ENCODE measurements at regions not wholly inside any gene's neighbourhood (a gene's known extent, or its start where the extent isn't known, plus 50 kb on each side); places are given as distances from the start of the nearest gene placed in this dataset.
"Not testable (repeated sequence)": the region's sequence is repeated elsewhere in the genome, so short reads cannot be mapped to it uniquely, and the experiment has no call there.

DNA sequence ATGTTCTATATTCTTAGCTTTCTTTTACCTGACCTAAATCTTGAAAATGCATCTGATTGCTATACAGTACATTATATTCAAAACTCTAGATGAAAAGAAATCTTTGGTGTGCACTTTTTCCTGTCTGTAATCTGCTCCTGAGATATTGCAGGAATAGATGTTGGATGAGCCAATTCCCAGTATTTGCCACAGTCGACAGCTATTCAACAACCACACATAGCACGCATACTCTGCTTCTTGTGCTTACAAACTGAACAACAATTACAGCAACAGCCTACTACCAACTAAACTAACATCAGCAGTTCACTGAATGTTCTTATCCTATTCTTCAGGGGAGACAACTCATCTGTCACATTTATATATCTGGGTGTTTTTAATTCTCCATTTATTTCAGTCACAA lies 573.9 kb upstream of the GRID2 start:
- no peak for TF ChIP-seq POLR2A (IDR thresholded peaks at IDR 0.05)
- TF ChIP-seq, protein P1, sequence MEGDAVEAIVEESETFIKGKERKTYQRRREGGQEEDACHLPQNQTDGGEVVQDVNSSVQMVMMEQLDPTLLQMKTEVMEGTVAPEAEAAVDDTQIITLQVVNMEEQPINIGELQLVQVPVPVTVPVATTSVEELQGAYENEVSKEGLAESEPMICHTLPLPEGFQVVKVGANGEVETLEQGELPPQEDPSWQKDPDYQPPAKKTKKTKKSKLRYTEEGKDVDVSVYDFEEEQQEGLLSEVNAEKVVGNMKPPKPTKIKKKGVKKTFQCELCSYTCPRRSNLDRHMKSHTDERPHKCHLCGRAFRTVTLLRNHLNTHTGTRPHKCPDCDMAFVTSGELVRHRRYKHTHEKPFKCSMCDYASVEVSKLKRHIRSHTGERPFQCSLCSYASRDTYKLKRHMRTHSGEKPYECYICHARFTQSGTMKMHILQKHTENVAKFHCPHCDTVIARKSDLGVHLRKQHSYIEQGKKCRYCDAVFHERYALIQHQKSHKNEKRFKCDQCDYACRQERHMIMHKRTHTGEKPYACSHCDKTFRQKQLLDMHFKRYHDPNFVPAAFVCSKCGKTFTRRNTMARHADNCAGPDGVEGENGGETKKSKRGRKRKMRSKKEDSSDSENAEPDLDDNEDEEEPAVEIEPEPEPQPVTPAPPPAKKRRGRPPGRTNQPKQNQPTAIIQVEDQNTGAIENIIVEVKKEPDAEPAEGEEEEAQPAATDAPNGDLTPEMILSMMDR (IDR thresholded peaks at IDR 0.05), result no peak
- intact Hi-C loops (cut with DNase I; ENCODE audit: low total_unique reads), result no loop called here
- DNase-seq (ENCODE audit: low spot score in 2 of 2), result no peak
- WGBS, 2 donors, result 81 to 93% methylated on average over 2 of the region's 2 CpGs
- no peak overlapping the region for H3K4me3 ChIP-seq (ENCODE audit: low read depth, poor library complexity, severe bottlenecking)

DNA sequence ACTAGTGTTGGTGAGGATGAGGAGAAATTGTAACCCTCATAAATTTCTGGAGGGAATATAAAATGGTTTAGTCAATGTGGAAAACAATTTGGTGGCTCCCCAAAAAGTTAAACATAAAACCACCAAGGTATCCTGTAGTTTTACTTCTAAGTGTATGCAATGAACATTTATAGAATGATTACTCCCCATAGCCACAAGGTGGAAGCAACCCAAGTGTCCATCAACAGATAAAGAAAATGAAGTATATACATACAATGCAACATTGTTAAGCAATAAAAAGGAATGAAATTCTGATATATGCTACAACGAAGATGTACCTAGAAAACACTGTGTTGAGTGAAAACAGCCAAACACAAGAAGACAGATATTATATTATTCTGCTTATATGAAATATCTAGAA lies 569.1 kb upstream of the GRID2 start:
- TF ChIP-seq, protein P1 (IDR thresholded peaks at IDR 0.05), result no peak
- TF ChIP-seq POLR2A (IDR thresholded peaks at IDR 0.05), result no peak
- WGBS, 2 donors, result 90 to 96% methylated on average over 1 of the region's 1 CpG
- intact Hi-C loops (cut with DNase I; ENCODE audit: low total_unique reads), result no loop called here
- no peak overlapping the region for H3K4me3 ChIP-seq (ENCODE audit: low read depth, poor library complexity, severe bottlenecking)
- no peak for DNase-seq (ENCODE audit: low spot score in 2 of 2)

DNA sequence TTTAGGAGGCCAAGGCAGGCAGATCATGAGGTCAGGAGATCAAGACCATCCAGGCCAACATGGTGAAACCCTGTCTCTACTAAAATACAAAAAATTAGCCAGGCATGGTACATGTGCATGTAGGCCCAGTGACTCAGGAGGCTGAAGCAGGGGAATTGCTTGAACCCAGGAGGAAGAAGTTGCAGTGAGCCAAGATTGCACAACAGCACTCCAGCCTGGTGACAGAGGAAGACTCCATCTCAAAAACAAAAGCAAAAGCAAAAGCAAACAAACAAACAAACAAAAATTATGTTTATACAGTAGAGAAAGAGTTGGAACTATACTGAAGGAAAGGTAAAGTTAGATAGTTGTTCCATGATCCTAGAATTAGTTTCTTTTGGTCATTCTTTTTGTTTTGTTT lies 564.9 kb upstream of the GRID2 start:
- intact Hi-C loops (cut with DNase I; ENCODE audit: low total_unique reads); DNase-seq (ENCODE audit: low spot score in 2 of 2): not testable (repeated sequence)

DNA sequence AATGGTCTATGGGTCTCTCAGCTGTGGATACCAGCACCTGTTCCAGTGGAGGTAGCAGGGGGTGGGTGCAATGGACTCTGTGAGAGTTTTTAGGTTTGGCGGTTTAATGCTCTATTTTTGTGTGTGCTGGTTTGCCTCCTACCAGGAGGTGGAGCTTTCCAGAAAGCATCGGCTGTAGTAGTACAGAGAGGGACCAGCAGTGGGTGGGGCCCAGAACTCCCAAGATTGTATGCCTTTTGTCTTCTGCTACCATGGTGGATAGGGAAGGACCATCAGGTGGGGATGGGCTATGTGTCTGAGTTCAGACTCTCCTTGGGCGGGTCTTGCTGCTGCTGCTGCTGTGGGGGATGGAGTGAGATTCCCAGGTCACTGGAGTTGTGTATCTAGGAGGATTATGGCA lies 557.2 kb upstream of the GRID2 start:
- intact Hi-C loops (cut with DNase I; ENCODE audit: low total_unique reads), result no loop called here

More for the DNA sequence above, 564.9 kb upstream of the GRID2 start:
- H3K4me3 ChIP-seq (ENCODE audit: low read depth, poor library complexity, severe bottlenecking), result not testable (repeated sequence)

DNA sequence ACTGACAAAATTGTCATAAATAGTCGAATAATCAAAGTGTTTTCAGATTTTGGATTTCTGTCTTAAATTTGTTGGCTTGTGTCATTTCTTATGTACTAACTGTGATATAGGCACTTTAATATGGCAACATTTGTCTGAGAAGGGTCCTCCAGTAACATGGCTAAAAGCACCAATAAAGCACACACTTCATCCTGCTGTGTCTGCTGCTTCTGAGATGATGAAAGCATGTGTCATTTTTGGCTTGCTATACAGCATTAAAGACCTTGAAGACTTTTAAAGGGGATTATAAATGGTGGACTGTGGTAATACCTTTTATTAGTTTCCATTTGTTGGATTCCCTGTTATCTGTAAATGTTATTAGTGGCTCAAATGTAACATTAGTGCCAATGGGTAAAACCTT lies 551.8 kb upstream of the GRID2 start:
- H3K4me3 ChIP-seq (ENCODE audit: low read depth, poor library complexity, severe bottlenecking), result no peak overlapping the region
- intact Hi-C loops (cut with DNase I; ENCODE audit: low total_unique reads), result no loop called here
- 78 to 88% methylated on average over 1 of the region's 1 CpG for WGBS, 2 donors

More for the DNA sequence above, 557.2 kb upstream of the GRID2 start:
- H3K4me3 ChIP-seq (ENCODE audit: low read depth, poor library complexity, severe bottlenecking), result no peak overlapping the region
- TF ChIP-seq POLR2A (IDR thresholded peaks at IDR 0.05), result no peak
- TF ChIP-seq, protein P1 (IDR thresholded peaks at IDR 0.05), result no peak
- whole genome bisulfite sequencing, 2 donors, result 75 to 87% methylated on average over 3 of the region's 3 CpGs
- DNase-seq (ENCODE audit: low spot score in 2 of 2), result no peak

DNA sequence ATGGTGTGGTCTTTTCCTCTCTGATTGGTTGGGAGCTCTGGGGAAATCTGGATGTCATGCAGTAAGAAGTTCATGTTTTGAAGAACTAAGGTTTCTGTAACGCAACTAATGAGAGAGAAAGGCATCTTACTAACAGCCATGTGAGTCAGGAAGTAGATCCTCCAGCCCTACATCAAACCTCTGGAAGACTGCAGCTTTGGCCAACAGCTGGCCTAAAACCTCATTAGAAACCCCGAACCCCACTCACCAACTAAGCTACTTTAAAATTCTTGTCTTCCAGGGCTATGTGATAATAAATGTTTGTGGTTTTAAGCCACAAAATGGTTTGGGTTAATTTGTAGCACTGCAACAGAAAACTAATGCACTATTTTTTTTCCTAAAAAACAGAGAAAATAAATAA lies 549.0 kb upstream of the GRID2 start:
- no peak for TF ChIP-seq POLR2A (IDR thresholded peaks at IDR 0.05)
- TF ChIP-seq, protein P1 (IDR thresholded peaks at IDR 0.05), result no peak
- intact Hi-C loops (cut with DNase I; ENCODE audit: low total_unique reads), result no loop called here
- WGBS, 2 donors, result 81 to 83% methylated on average over 2 of the region's 2 CpGs
- no peak for DNase-seq (ENCODE audit: low spot score in 2 of 2)
- H3K4me3 ChIP-seq (ENCODE audit: low read depth, poor library complexity, severe bottlenecking), result no peak overlapping the region

More for the DNA sequence above, 551.8 kb upstream of the GRID2 start:
- no peak for TF ChIP-seq POLR2A (IDR thresholded peaks at IDR 0.05)
- TF ChIP-seq, protein P1 (IDR thresholded peaks at IDR 0.05), result no peak
- no peak for DNase-seq (ENCODE audit: low spot score in 2 of 2)
